ACC112 (cell line): ENCODE measurements at regions not wholly inside any gene's neighbourhood (a gene's known extent, or its start where the extent isn't known, plus 50 kb on each side); places are given as distances from the start of the nearest gene placed in this dataset.
"Not testable (repeated sequence)": the region's sequence is repeated elsewhere in the genome, so short reads cannot be mapped to it uniquely, and the experiment has no call there.

ENCODE experiments used
- H2AFZ ChIP-seq: fragments of 200-600 bp; sonication (generic); one replicate; pipeline ENCODE4 v1.6.0; 2017; ENCODE audit warnings: antibody characterized with exemption, low read length; ENCODE audit not compliant: unreplicated experiment
- H3K27ac ChIP-seq: fragments of 200-600 bp; sonication (generic); 2 replicates; pipeline ENCODE4 v1.5.1; 2014; ENCODE audit warnings: low read depth, mild to moderate bottlenecking, antibody characterized with exemption, low read length, moderate library complexity
- H3K27me3 ChIP-seq: fragments of 200-600 bp; sonication (generic); 2 replicates; pipeline ENCODE4 v1.6.1; 2014; ENCODE audit warnings: mild to moderate bottlenecking, antibody characterized with exemption, low read length, moderate library complexity, mixed read lengths; ENCODE audit not compliant: insufficient read depth
- H3K36me3 ChIP-seq: fragments of 200-600 bp; sonication (generic); 2 replicates; pipeline ENCODE4 v1.6.1; 2016; ENCODE audit warnings: mild to moderate bottlenecking, antibody characterized with exemption, low read length, moderate library complexity, mixed read lengths; ENCODE audit not compliant: insufficient read depth
- H3K4me1 ChIP-seq: fragments of 200-600 bp; sonication (generic); one replicate; pipeline ENCODE4 v1.6.1; 2016; ENCODE audit warnings: low read length, mixed read lengths; ENCODE audit not compliant: insufficient read depth, unreplicated experiment, control insufficient read depth
- H3K4me3 ChIP-seq: fragments of 200-600 bp; sonication (generic); 2 replicates; pipeline ENCODE4 v1.5.1; 2014; ENCODE audit warnings: mild to moderate bottlenecking, low read depth, low read length
- H3K79me2 ChIP-seq: fragments of 200-600 bp; sonication (generic); one replicate; pipeline ENCODE4 v1.6.0; 2016; ENCODE audit warnings: low read length; ENCODE audit not compliant: control insufficient read depth, unreplicated experiment, insufficient read depth

DNA sequence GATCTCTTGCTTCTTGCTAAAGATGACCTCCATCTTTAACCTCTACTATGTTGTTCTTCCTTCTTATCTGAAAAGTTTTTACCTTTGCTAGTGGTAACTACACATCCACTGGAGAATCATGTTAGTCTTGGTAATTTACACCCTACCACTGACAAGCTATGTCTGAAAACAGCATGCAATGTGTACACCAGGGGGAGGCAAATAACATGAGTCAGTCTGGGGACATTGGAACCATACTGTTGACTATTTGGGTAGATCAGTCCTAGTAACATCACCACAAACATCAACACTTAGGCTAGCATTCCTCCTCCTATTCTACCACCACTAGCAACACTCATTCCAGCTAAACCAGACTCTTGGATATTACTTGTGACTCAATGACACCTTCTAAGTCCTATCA, 549.0 kb downstream of the KCNT2 start:
- no peak overlapping the region for H3K27ac ChIP-seq
- no peaks in the 10 kb centered on the region for H3K27me3 ChIP-seq
- no peak overlapping the region for H2AFZ ChIP-seq
- H3K4me1 ChIP-seq = peaks cover 14% of the 10 kb centered on the region
- no peak overlapping the region for H3K4me3 ChIP-seq
- H3K79me2 ChIP-seq = no peaks in the 10 kb centered on the region
- H3K36me3 ChIP-seq = no peaks in the 10 kb centered on the region

DNA sequence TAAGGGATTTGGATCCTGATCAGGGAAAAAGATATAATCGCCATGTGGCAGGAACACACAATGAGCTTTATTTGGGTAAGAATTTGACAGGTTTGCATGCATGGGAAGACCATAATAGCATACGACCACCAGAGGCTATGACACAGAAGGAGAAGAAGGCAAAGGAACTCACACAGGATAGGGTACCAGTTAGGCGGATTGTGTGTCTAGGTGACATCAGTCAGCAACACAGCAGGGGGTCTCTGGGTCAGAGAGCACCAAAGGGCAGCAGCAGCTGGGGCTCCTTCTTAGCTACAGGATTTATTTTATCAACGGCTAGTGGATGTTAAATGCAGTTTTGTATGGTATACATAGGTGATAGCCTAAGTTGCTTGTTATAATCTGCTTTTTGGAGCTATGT, 551.3 kb downstream of the KCNT2 start:
- Histone ChIP-seq H2AFZ (no peak overlapping the region), H3K27ac (no peak overlapping the region), H3K79me2 (no peaks in the 10 kb centered on the region), H3K4me3 (no peak overlapping the region), H3K36me3 (no peaks in the 10 kb centered on the region), H3K4me1 (peaks cover 6% of the 10 kb centered on the region), H3K27me3 (no peaks in the 10 kb centered on the region)

DNA sequence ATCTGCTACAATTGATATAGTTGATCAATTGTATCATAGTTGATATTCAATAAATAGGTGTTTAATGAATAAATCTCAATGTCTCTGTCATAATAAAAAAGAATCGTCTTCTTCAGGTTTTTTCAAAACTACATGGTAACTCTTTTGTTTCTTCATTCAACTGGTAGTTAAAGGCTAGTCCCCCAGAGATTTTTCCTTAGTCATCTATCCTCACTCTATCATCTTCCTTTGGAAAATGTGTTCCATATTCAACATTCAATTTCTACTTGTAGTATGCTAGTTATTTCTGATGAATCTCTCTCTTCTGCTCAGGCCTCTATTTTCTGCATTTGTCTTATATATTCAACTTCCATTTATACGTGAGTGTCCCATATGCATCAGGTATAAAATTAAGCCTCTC, 558.8 kb downstream of the KCNT2 start:
- Histone ChIP-seq H3K79me2 (no peaks in the 10 kb centered on the region), H3K36me3 (no peaks in the 10 kb centered on the region), H3K4me3 (no peak overlapping the region), H2AFZ (no peak overlapping the region), H3K27ac (no peak overlapping the region), H3K4me1 (peaks cover 6% of the 10 kb centered on the region), H3K27me3 (no peaks in the 10 kb centered on the region)

DNA sequence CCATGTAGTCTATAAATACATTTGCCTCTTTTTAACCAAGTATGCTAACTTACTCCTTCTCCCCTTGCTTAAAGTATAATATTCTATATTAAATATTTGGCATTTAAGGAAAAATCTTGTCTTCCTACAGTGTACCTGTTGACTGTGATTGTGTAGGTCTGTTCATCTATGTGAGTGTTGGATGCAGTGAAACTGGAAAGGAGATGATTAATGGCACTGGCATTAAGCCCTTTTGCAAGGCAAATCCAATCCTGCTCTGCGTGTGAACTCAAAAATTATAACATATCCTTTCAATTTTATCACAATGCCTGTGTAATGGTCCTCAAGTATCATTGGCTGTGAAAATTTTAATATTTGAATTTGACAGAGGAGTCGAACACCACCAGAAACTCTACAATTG, 565.0 kb downstream of the KCNT2 start:
- H2AFZ ChIP-seq = no peak overlapping the region
- H3K36me3 ChIP-seq = no peaks in the 10 kb centered on the region
- H3K27ac ChIP-seq = no peak overlapping the region
- no peak overlapping the region for H3K4me3 ChIP-seq
- H3K27me3 ChIP-seq = no peaks in the 10 kb centered on the region
- H3K79me2 ChIP-seq = no peaks in the 10 kb centered on the region
- H3K4me1 ChIP-seq = no peaks in the 10 kb centered on the region

DNA sequence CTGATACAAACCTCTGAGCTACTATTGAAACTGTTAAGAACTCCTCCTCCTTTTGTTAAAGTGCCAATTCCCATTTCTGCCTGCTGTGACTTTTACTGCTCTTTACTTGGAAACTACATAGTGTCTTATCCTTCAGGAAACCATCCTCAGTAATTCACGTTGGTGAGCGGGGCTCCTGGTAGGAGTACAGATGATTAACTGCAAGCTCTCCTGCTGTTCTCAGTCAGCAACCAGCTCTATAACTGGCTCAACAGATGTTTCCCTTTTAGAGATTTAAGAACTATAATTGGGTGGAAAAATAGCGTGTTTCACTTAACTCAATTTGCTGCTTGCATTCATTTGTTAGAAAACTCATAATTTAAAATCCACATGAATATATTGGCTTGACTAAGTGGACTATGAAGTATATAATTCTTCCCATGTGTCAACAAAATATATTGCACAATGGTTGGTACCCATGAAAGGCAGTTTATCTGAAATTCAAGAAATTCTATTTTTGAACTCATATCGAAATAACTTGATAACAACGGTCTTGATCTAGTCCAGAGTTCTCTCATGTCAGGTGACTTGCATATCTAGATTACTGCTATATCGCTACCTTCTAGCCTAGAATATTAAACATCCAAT, 574.0 kb downstream of the KCNT2 start:
- Histone ChIP-seq H3K27me3 (no peaks in the 10 kb centered on the region), H3K4me3 (peak overlapping the region; percentile 18; the same call in 1 of the 2 replicates), H3K36me3 (no peaks in the 10 kb centered on the region), H3K4me1 (no peaks in the 10 kb centered on the region), H3K79me2 (no peaks in the 10 kb centered on the region), H3K27ac (no peak overlapping the region), H2AFZ (peak overlapping the region; percentile 59)

DNA sequence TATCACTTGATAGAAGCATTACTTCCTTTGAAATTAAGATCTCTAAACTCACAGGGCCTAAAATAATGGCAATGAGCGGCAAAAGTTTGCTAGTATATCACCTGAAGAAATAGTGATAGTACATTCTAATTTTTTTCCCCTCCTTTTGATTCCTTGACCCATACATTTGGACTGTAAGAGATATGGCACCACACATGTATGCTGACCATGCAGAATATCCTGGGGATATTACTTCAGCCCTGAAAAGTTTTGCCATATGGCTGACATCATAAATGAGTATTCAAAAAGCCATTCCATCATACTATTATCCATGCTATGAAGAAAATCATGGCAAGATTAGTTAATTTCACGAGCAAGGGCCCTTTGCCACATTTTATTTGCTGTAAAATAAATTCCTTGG, 576.9 kb downstream of the KCNT2 start:
- not testable (repeated sequence) for H3K27ac ChIP-seq, H2AFZ ChIP-seq, H3K27me3 ChIP-seq, H3K4me3 ChIP-seq, H3K36me3 ChIP-seq, H3K79me2 ChIP-seq, H3K4me1 ChIP-seq

DNA sequence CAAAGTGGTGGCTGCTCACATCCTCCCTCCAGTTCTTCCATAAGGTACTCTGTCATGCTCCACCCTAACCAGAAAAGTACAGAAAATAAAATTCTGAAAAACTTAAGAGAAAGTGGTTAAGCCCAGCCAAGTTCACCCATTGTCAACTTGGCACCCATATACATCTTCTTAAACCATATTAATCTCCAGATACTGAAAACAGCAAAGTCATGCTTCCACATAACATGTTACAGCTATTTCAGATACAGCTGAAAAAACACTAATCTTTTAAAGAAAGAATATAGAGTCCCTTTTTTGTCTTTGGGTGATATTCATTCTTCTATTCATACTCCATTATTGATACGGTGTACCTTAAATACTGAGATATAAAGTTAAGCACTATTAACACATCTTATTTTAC, 577.8 kb downstream of the KCNT2 start:
- Histone ChIP-seq H3K79me2 (no peaks in the 10 kb centered on the region), H2AFZ (no peak overlapping the region)

DNA sequence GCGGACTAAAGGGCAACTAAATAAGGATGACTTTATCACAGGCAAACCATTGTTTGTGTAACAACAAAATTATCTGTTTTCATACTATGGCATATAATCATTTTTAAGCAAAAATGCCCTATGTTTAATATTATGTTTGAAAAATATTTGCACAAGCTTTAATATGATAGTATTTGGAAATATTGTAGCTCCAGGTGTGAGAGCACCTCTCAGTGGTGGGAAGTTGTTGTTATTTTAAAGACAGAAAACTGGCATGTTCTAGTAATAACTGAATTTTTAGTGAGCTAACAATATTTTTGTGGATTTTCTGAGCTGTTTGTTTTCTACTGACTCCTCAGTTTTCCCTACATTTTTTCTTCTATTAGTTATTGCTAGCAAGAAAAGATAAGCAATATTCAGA, 578.8 kb downstream of the KCNT2 start:
- H3K36me3 ChIP-seq = no peaks in the 10 kb centered on the region
- H3K27ac ChIP-seq = no peak overlapping the region
- H3K4me3 ChIP-seq = no peak overlapping the region
- no peaks in the 10 kb centered on the region for H3K27me3 ChIP-seq
- no peaks in the 10 kb centered on the region for H3K79me2 ChIP-seq
- H3K4me1 ChIP-seq = no peaks in the 10 kb centered on the region
- H2AFZ ChIP-seq = no peak overlapping the region

More for the DNA sequence above, 577.8 kb downstream of the KCNT2 start:
- Histone ChIP-seq H3K36me3 (no peaks in the 10 kb centered on the region), H3K27me3 (no peaks in the 10 kb centered on the region), H3K4me1 (no peaks in the 10 kb centered on the region), H3K4me3 (no peak overlapping the region), H3K27ac (no peak overlapping the region)

DNA sequence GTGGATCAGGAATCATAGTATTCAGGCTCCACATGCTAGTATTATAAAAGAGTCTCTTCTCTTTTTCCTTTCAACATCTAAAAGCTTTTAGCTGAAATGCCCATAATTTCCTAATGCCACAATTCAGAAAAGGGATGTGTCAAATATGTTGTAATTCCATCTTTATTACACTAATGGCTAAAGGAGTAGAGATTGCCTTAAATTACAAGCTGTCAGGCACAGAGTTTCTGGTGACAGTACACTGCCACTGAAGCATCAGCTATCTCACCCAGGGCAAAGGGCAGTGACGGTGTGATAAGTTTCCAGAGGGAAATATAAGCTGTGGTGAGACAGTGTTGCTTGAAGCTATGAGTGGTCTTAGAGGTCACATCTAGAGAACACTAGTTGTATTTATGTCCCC, 581.1 kb downstream of the KCNT2 start:
- no peaks in the 10 kb centered on the region for H3K4me1 ChIP-seq
- H3K4me3 ChIP-seq = no peak overlapping the region
- no peaks in the 10 kb centered on the region for H3K27me3 ChIP-seq
- H3K27ac ChIP-seq = no peak overlapping the region
- H3K79me2 ChIP-seq = no peaks in the 10 kb centered on the region
- no peaks in the 10 kb centered on the region for H3K36me3 ChIP-seq
- no peak overlapping the region for H2AFZ ChIP-seq

DNA sequence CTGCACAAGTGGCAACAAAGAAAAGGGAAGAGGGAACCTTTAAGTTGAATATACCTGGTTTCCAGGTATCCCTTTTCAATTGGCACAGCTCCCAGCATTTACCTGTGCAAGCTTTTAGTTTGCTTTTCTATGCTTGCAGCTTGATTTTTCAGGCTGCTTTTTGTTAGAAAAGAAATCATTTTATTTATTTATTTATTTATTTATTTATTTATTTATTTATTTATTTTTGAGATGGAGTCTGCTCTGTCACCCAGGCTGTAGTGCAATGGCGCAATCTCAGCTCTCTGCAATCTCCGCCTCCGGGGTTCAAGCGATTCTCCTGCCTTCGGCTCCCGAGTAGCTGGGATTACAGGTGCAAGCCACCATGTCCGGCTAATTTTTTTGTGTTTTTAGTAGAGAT, 587.1 kb downstream of the KCNT2 start:
- not testable (repeated sequence) for H3K79me2 ChIP-seq, H3K27me3 ChIP-seq, H3K4me1 ChIP-seq, H3K36me3 ChIP-seq, H3K27ac ChIP-seq, H3K4me3 ChIP-seq, H2AFZ ChIP-seq

DNA sequence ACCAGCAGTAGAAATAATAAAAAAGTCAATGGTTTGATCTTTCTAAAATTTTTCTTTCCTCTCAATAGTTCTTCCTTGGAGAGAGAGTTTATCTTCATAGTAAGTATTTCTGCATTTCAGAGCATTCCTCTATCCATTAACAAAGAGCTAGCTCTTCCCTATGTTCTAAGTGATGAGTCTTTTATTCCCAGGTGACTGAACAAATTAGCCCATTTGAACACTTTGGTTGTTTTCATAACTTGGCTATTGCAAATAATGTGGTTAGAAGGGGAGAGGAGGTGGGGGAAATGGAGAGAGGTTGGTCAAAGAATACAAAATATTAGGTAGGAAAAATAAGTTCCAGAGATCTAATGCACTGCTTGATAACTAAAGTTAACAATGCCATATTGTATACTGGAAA, 598.9 kb downstream of the KCNT2 start:
- Histone ChIP-seq H3K36me3 (no peaks in the 10 kb centered on the region), H3K4me1 (no peaks in the 10 kb centered on the region), H3K79me2 (no peaks in the 10 kb centered on the region), H3K27me3 (no peaks in the 10 kb centered on the region), H2AFZ (no peak overlapping the region), H3K27ac (no peak overlapping the region), H3K4me3 (no peak overlapping the region)
